Tibial nerve (tissue), 4 donors: ENCODE measurements at regions not wholly inside any gene's neighbourhood (a gene's known extent, or its start where the extent isn't known, plus 50 kb on each side); places are given as distances from the start of the nearest gene placed in this dataset.

Experiments
- DNase-seq, 2 donors: peaks; one replicate each; pipeline ENCODE4 v3.0.0-alpha.2; 2019; ENCODE audit warnings: low spot score in 2 of 2
- H3K27ac ChIP-seq, 4 donors: fragments of 200-600 bp; sonication (generic) in 3 of 4; one replicate each; pipeline ENCODE4 v1.5.1; 2017 to 2019; ENCODE audit warnings: mild to moderate bottlenecking in 1 of 4
- H3K27me3 ChIP-seq, 2 donors: fragments of 200-600 bp; sonication (generic) in 1 of 2; one replicate each; pipeline versions ENCODE4 v1.5.1 to v1.6.0; 2017 to 2019
- H3K36me3 ChIP-seq, 3 donors: fragments of 200-600 bp; sonication (generic); one replicate each; pipeline ENCODE4 v1.5.1; 2018 to 2019
- H3K4me1 ChIP-seq, 4 donors: fragments of 200-600 bp; sonication (generic) in 3 of 4; one replicate each; pipeline ENCODE4 v1.5.1; 2017 to 2019
- H3K4me3 ChIP-seq, 4 donors: fragments of 200-600 bp; sonication (generic) in 3 of 4; one replicate each; pipeline ENCODE4 v1.5.1; 2017 to 2019; ENCODE audit warnings: mild to moderate bottlenecking in 1 of 4, moderate library complexity in 1 of 4
- H3K9me3 ChIP-seq, 4 donors: fragments of 200-600 bp; sonication (generic) in 3 of 4; one replicate each; pipeline ENCODE4 v1.5.1; 2017 to 2019
- EP300 ChIP-seq, 2 donors: sonication (generic); formaldehyde crosslinking; IDR thresholded peaks; one replicate each; pipeline ENCODE4 v1.6.1; 2017; ENCODE audit warnings: antibody characterized with exemption in 2 of 2, mild to moderate bottlenecking in 1 of 2
- POLR2A ChIP-seq, 2 donors: fragments of 450-650 bp; IDR thresholded peaks; one replicate each; pipeline ENCODE4 v1.6.1; 2017; ENCODE audit warnings: antibody characterized with exemption in 2 of 2, mild to moderate bottlenecking in 2 of 2, moderate library complexity in 2 of 2
- WGBS, 2 donors: methylation state at CpG; one replicate each; pipeline ENCODE4 v1.1.5; 2018; 5-methylcytosine and 5-hydroxymethylcytosine counted together
- TF ChIP-seq, protein P1 (sequence below), 5 experiments: fragments of 200-600 bp in 3 of 5; fragments of 450-650 bp in 2 of 5; sonication (generic) in 3 of 5; IDR thresholded peaks; one replicate each; pipeline ENCODE4 v1.5.1; 2016 to 2019; ENCODE audit warnings: antibody characterized with exemption in 5 of 5, mild to moderate bottlenecking in 3 of 5, moderate library complexity in 2 of 5

DNA sequence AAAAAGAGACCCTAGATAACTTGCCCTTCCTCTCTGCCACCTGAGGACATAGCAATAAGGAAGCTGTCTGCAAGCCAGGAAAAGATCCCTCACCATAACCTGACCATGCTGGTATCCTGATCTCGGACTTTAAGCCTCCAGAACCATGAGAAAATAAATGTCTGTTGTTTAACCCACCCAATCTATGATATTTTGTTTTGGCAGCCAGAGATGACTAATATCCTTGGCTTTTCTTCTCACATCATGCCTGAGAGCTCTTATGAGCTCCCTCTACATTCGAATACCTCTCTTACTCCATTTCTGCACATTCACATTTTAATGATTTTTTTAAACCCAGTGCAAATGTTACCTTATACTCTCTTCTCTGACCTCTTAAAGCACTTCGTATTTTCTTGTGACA lies 214.0 kb upstream of the CHRM2 start:
- no peaks in the 10 kb centered on the region for H3K9me3 ChIP-seq
- no peaks in the 10 kb centered on the region for H3K4me1 ChIP-seq
- H3K4me3 ChIP-seq: no peak overlapping the region
- no peaks in the 10 kb centered on the region for H3K36me3 ChIP-seq
- TF ChIP-seq, protein P1, sequence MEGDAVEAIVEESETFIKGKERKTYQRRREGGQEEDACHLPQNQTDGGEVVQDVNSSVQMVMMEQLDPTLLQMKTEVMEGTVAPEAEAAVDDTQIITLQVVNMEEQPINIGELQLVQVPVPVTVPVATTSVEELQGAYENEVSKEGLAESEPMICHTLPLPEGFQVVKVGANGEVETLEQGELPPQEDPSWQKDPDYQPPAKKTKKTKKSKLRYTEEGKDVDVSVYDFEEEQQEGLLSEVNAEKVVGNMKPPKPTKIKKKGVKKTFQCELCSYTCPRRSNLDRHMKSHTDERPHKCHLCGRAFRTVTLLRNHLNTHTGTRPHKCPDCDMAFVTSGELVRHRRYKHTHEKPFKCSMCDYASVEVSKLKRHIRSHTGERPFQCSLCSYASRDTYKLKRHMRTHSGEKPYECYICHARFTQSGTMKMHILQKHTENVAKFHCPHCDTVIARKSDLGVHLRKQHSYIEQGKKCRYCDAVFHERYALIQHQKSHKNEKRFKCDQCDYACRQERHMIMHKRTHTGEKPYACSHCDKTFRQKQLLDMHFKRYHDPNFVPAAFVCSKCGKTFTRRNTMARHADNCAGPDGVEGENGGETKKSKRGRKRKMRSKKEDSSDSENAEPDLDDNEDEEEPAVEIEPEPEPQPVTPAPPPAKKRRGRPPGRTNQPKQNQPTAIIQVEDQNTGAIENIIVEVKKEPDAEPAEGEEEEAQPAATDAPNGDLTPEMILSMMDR (IDR thresholded peaks at IDR 0.05): no peak
- no peak for TF ChIP-seq EP300 (IDR thresholded peaks at IDR 0.05)
- TF ChIP-seq POLR2A (IDR thresholded peaks at IDR 0.05): no peak
- WGBS, 2 donors: 77 to 83% methylated on average over 3 of the region's 3 CpGs
- no peak overlapping the region for H3K27ac ChIP-seq
- no peaks in the 10 kb centered on the region for H3K27me3 ChIP-seq
- no peak for DNase-seq

DNA sequence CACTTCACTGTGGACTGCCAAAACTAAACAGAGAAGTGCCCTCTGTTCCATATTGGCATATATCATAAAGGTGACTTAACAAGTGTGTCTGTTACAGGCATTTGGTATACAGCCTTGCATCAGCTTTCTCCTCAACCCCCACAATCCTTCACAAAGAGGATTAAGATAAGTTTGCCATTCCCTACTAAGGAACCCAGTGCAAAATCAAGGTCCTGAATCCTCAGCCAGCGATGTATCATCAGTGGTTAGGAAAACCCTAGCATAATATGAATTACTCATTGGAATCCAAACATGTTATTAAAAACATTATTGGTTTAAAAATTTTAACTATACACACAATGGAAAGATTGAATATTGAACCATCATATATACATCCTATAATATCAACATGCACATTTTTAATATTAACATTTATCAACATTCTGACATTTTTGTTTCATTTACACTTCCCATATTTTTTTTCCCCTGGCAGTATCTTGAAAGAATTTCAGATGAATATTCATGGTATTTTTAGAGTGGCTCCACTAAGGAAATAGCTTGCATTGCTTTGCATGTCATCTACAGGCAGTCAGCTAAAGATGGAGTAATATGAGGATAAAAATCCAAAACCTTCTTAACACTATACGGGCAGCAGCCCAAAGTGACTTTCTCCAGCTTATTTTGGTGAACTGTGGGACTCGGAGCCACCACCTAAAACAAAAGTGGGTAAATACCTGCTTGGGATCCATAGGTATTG lies 215.6 kb upstream of the CHRM2 start:
- 92% methylated on average over 3 of the region's 3 CpGs for WGBS, 2 donors
- Histone ChIP-seq H3K27ac (no peak overlapping the region), H3K4me3 (no peak overlapping the region), H3K27me3 (no peaks in the 10 kb centered on the region), H3K4me1 (no peaks in the 10 kb centered on the region), H3K36me3 (no peaks in the 10 kb centered on the region), H3K9me3 (no peaks in the 10 kb centered on the region)
- DNase-seq: no peak
- TF ChIP-seq POLR2A (IDR thresholded peaks at IDR 0.05) (no peak), EP300 (IDR thresholded peaks at IDR 0.05) (no peak)
- TF ChIP-seq, protein P1 (IDR thresholded peaks at IDR 0.05): no peak

DNA sequence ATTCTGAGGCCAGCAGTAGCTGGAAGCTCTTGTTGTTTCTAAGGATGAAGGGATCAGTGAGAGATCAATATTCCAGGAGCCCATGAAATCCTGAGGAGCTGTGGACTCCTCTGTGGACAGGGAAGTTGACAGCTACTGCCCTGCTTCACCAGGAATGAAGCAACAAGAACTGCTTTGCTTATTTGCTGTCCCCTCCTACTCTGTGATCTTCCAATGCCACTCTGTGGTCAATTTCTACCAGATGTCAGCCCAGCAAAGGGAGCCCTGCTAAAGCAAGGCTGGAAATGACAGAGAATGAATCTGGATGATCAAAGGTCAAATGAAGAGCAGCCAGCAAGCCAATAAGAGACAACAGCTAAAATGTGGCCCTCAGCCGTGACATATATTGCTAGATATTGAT lies 227.5 kb upstream of the CHRM2 start:
- H3K27ac ChIP-seq: no peak overlapping the region

DNA sequence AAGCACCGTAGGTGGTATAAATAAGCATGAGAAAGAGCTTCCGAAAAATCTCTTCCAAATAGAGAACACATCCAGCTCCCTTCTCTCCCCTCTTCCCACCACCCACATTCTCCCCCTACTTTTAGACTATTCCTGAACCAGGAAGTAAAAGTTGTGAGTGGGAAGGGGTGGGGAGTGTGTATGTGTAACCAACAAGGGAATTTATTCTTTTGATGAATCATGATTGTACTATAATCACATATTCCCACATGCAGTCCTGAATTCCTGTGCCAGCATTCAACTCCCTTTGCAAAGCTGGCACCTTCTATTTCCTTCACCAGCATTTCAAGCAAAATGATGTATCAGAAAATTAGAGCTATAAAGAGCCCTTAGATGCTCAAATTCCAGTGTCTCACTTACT lies 230.6 kb upstream of the CHRM2 start:
- no peak overlapping the region for H3K27ac ChIP-seq
- DNase-seq: no peak
- H3K4me1 ChIP-seq: no peaks in the 10 kb centered on the region
- H3K36me3 ChIP-seq: no peaks in the 10 kb centered on the region
- H3K27me3 ChIP-seq: no peaks in the 10 kb centered on the region
- TF ChIP-seq, protein P1 (IDR thresholded peaks at IDR 0.05): no peak
- TF ChIP-seq EP300 (IDR thresholded peaks at IDR 0.05): no peak
- TF ChIP-seq POLR2A (IDR thresholded peaks at IDR 0.05): no peak
- WGBS, 2 donors: 43 to 53% methylated on average over 2 of the region's 2 CpGs
- H3K4me3 ChIP-seq: no peak overlapping the region
- no peaks in the 10 kb centered on the region for H3K9me3 ChIP-seq

More for the DNA sequence above, 227.5 kb upstream of the CHRM2 start:
- Histone ChIP-seq H3K9me3 (no peaks in the 10 kb centered on the region), H3K4me1 (no peaks in the 10 kb centered on the region), H3K27me3 (no peaks in the 10 kb centered on the region), H3K36me3 (no peaks in the 10 kb centered on the region), H3K4me3 (no peak overlapping the region)
- no peak for TF ChIP-seq EP300 (IDR thresholded peaks at IDR 0.05)
- TF ChIP-seq, protein P1 (IDR thresholded peaks at IDR 0.05): no peak
- TF ChIP-seq POLR2A (IDR thresholded peaks at IDR 0.05): no peak
- WGBS, 2 donors: 43 to 81% methylated on average over 1 of the region's 1 CpG
- DNase-seq: no peak

DNA sequence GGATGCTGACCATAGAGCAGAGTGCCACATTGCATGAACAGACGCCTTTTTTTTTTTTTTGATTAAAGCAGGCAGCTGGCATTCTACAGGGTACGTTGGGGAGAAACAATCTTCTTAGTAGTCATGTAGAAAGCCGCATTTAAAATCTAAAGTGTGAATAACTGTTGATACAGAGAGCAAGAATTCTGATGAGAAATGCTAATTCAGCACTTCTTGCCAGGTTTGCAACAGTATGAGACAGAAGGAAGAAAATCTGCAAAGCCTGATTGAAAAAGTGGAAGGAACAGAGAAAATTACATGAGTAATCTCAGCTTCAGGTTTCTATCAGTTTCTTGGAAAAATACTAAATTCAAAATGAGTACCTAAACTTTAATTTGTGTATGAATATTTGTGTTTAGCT lies 232.7 kb upstream of the CHRM2 start:
- no peaks in the 10 kb centered on the region for H3K9me3 ChIP-seq
- 39 to 48% methylated on average over 3 of the region's 3 CpGs for WGBS, 2 donors
- no peaks in the 10 kb centered on the region for H3K36me3 ChIP-seq
- H3K27me3 ChIP-seq: no peaks in the 10 kb centered on the region
- no peak overlapping the region for H3K27ac ChIP-seq
- TF ChIP-seq EP300 (IDR thresholded peaks at IDR 0.05) (no peak), POLR2A (IDR thresholded peaks at IDR 0.05) (no peak)
- TF ChIP-seq, protein P1 (IDR thresholded peaks at IDR 0.05): no peak
- H3K4me1 ChIP-seq: no peaks in the 10 kb centered on the region
- H3K4me3 ChIP-seq: no peak overlapping the region
- DNase-seq: no peak
